Gastroesophageal sphincter (tissue), 3 donors: ENCODE measurements at regions not wholly inside any gene's neighbourhood (a gene's known extent, or its start where the extent isn't known, plus 50 kb on each side); places are given as distances from the start of the nearest gene placed in this dataset.

Experiments used
- CTCF ChIP-seq, 4 experiments: fragments of 200-600 bp in 2 of 4; fragments of 450-650 bp in 2 of 4; sonication (generic) in 1 of 4; IDR thresholded peaks; one replicate each; pipeline ENCODE4 v1.5.1; 2017 to 2019; ENCODE audit warnings: antibody characterized with exemption in 4 of 4, mild to moderate bottlenecking in 2 of 4, moderate library complexity in 2 of 4
- EP300 ChIP-seq: sonication (generic); formaldehyde crosslinking; IDR thresholded peaks from one replicate; pipeline ENCODE4 v1.6.1; 2017; ENCODE audit warnings: antibody characterized with exemption, mild to moderate bottlenecking
- POLR2A ChIP-seq, 2 donors: fragments of 450-650 bp; IDR thresholded peaks; one replicate each; pipeline ENCODE4 v1.6.1; 2017; ENCODE audit warnings: antibody characterized with exemption in 2 of 2, mild to moderate bottlenecking in 2 of 2, moderate library complexity in 1 of 2
- POLR2AphosphoS5 ChIP-seq: sonication (generic); formaldehyde crosslinking; IDR thresholded peaks from one replicate; pipeline ENCODE4 v1.6.1; 2017; ENCODE audit warnings: antibody characterized with exemption

- TF ChIP-seq POLR2AphosphoS5 (no peak), CTCF (IDR thresholded peaks at IDR 0.05) (no peak), POLR2A (IDR thresholded peaks at IDR 0.05) (no peak), EP300 (no peak)
These were observed 459.0 kb downstream of the KLF5 start for GRCh38 chr13:73517766-73518165.
